KG1 (cell line): ENCODE measurements at regions not wholly inside any gene's neighbourhood (a gene's known extent, or its start where the extent isn't known, plus 50 kb on each side); places are given as distances from the start of the nearest gene placed in this dataset.

ENCODE experiments used
- DNase-seq: peaks from one replicate; lab custom pipeline; 2025; lab: John Stamatoyannopoulos, UW

GRCh38 chr10:4733150-4733842 lies 92.7 kb upstream of the AKR1E2 start:
- no peak for DNase-seq

GRCh38 chr10:4730998-4731397 lies 95.0 kb upstream of the AKR1E2 start:
- no peak for DNase-seq

DNA sequence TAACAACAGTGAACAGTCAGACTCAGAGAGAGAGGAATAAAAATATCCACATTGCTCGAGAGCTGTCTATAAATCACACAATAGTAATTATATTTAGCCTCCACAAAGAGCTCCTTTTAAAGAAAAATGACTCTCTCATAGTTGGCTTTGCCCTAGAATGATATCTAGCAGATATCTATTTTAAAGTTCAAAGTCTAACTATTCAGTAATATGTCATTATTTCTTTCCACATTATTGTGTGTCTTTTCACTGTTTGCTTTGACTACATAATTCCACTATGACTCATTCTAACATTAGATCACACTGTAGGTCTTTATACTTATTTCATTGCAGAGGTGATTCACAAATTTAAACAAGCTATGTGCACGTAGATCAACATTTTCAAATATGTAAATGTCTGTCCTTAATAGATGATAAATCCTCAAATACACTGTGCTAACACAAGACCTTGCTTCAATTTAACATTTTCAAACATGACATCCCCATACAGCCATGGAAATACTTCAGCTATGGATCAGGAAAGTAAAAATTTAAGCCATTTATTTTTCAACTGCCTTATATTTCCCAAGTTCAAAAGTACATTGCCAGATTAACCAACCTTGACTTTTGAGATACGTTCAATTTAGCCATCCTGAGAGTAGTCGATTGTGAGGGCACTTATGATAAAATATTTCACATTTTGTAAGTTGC lies 99.9 kb upstream of the AKR1E2 start:
- DNase-seq: no peak

- DNase-seq: no peak
These were observed 102.1 kb upstream of the AKR1E2 start for GRCh38 chr10:4723860-4724259.

DNA sequence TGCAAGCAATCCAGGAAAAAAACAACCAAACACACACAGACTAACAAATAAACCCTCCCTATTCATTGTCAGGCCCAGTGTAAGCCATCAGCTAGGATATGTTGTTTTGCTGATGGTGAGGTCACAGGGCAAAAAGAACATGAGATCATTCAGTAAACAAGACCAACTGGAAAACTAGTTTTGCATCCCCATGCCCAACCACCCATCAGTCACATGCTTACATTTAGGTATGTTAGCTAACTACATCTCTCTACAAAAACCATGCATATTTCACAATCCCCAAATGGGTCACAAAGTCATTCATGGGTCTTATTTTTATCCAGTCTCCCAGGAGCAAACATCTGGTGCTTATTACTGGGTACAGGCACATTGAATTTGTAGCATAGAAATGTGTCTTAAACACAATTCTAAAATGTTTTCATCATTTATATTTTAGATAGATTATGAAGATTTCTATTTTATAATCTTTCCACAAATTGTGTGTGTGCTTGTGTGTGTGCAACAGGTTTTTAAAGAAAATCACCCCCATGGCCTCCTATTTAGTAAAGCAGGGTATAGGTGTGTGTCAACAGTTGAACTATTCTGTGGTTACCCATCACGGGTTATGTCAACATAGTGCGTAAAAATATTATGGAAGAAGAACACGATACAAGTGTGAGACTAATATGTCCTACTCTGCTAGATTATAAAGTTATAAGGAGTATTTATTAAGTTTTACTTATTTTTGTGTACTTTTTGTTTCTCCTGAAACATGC lies 103.8 kb upstream of the AKR1E2 start:
- no peak for DNase-seq

- DNase-seq: no peak
These were observed 105.5 kb upstream of the AKR1E2 start for GRCh38 chr10:4720463-4720862.

GRCh38 chr10:4719671-4720070 lies 106.3 kb upstream of the AKR1E2 start:
- DNase-seq: no peak

- no peak for DNase-seq
These were observed 107.0 kb upstream of the AKR1E2 start for GRCh38 chr10:4719036-4719435.

- DNase-seq: no peak
These were observed 107.5 kb upstream of the AKR1E2 start for GRCh38 chr10:4718544-4718943.

DNA sequence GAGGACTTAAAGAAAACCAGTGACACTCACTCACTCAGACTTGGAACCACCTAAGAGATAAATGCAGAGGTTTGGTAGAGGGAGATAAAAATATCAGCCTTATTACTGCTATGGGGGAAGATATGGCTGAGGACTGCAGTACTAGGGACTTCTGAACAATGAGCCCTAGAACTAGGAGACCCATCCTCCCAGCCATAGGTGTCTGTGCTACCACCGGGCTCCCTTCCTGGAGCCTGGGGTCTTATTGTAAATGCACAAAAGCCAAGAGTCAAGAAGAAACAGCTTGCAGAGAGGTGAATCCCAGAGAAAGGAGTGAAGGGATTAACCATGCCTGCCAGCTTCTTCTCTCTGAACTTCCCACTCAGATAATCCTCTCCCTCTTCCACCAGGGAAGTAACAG lies 108.3 kb upstream of the AKR1E2 start:
- DNase-seq: no peak

DNA sequence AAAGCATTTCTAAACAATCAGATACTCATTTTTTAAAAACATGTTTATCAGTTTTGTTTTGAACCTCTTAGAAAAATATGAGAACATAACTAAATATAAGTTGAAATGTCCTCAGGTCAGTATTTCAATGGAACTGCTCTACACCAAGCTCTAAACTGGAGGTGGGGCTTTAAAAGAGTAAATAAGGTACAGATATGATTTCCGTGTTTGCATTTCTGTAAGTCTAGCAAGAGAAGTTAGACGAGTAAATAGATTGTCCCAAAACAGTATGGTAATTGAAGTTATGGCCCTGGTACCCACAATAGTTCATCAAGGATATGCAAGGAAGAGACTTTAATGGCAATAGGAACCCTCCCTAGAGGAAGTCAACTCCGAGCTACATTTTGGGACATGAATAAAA lies 115.1 kb upstream of the AKR1E2 start:
- DNase-seq: no peak

GRCh38 chr10:4708123-4708759 lies 117.8 kb upstream of the AKR1E2 start:
- DNase-seq: no peak

DNA sequence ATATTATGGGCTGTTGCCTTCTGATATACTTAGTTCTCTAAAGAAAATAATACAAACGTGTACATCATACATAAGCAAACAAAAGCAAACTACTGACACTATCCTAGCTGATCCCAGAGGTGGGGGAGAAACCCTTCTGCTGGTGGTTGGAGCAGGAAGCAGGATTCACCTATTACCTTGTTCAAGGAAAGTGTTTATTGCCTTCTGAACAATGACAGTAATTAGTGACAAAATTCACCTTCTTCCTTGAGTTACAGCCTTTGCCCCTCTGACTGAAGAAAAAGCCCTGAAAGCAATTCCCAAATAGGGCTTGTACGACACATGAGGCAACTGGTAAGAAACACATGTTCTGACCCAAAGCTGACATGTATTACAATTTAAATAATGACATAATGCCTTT lies 118.8 kb upstream of the AKR1E2 start:
- DNase-seq: no peak

GRCh38 chr10:4704034-4704545 lies 121.9 kb upstream of the AKR1E2 start:
- DNase-seq: no peak

DNA sequence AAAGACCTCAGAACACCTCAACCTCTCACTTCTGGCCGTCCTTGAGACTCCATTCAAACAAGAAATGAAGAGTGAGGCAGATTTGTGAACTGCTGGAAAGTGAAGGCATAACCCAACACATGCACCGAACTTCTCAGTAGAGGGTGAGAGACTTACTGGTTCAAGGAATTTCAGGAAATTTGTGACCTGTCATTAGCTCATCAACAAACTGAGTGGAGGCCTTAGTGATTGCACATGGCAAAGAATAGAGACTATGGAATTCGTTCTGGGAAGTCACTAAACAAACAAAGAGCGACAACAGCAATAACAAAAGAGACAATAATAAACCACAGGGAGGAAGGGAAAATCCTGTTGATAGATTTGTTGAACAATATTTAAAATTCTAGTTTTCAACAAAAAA lies 125.0 kb upstream of the AKR1E2 start:
- no peak for DNase-seq

DNA sequence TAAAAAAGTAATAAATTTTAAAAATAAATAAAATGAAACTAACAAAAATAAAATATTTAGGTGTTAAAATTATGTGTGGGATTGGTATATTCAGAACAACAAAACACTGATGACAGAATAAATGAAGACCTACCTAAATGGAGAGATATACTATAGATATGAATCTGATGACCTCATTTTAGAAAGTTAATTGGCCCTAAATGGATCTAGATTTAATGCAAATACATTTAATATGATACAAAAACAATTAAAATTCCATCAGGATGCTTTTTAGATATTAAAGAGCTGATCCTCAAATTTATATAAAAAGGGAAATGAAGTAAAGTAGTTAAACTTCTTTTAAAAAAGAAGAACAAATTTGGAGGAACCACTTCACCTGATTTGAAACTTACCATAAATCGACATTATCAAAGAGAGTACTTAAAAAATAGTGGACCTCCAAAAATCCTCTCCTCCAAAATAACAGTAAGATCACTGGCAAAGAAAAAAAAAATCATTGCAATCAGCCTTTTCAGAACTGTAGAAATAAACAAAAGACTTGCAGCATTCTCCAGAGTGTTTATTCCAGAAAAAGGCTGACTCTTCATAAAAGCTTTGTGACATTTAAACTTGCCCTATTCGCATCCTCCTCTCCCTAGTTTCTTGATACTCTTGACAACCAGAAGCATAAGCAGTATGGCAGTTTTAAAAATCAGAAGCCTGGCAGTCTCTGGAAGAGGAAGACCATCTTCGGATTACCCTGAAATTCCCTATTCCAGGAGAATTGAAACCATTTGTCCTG lies 125.9 kb upstream of the AKR1E2 start:
- no peak for DNase-seq

- DNase-seq: no peak
These were observed 127.9 kb upstream of the AKR1E2 start for GRCh38 chr10:4698075-4698474.

DNA sequence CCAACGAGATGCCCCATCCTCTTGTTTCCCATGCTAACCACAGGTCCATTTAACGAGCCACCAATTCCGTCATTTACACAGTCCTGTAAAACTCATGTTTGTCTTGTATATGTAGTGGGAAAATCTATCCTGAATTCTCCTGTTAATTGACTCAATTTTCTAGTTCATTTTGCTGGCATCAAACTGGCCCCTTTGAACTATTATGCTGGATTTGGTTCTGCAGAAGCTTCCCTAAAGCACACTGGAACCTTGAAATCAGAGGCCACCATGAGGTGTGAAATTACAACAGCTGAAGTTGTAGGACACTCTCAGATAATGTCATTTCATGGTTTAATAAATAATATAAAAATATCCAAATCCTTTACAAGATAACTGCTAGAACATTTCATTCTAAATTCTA lies 129.8 kb upstream of the AKR1E2 start:
- DNase-seq: no peak

- no peak for DNase-seq
These were observed 132.0 kb upstream of the AKR1E2 start for GRCh38 chr10:4693967-4694366.

DNA sequence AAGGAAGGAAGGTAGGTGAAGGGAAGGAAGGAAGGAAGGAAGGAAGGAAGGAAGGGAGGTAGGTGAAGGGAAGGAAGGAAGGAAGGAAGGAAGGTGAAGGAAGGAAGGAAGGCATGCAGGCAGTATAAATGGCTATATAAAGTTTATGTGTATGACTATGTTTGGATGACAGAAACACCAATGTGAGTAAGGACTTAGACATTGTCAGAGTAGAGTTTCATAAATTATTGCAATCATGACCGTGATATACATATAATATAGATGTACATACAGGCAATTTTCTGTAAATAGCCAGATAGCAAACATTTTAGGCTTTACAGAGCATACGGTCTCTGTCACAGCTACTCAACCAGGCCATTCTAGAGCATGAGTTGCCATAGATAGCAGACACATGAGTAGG lies 133.8 kb upstream of the AKR1E2 start:
- no peak for DNase-seq

DNA sequence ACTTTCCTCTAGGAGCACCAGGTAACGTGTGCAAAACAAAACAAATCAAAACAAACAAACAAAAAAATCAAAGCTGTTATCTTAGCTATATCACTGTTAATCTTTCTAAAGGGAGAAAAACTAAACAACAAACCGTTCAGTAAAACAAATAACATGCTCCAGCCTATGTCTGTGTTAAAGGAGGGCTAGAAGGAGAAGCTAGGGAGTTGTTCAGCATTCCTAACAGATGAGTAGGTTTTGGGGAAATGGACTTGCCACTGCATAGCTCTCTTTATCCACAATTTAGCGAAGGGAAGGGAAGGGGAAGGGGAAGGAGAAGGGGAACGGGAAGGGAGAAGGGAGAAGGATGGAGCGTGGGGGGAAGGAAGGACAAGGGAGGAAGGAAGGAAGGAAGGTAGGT lies 134.2 kb upstream of the AKR1E2 start:
- no peak for DNase-seq

- no peak for DNase-seq
These were observed 134.7 kb upstream of the AKR1E2 start for GRCh38 chr10:4691301-4691700.
